HL-60 (cell line): ENCODE measurements at regions not wholly inside any gene's neighbourhood (a gene's known extent, or its start where the extent isn't known, plus 50 kb on each side); places are given as distances from the start of the nearest gene placed in this dataset.

Experiments used
- POLR2AphosphoS5 ChIP-seq: IDR thresholded peaks from 2 replicates; pipeline ENCODE4 v1.6.1; 2012; ENCODE audit warnings: low read depth
- TF ChIP-seq, protein P1 (sequence below): IDR thresholded peaks from one replicate; pipeline ENCODE4 v1.5.1; 2011; ENCODE audit warnings: low read length, control low read depth, inconsistent platforms; ENCODE audit not compliant: insufficient read depth

DNA sequence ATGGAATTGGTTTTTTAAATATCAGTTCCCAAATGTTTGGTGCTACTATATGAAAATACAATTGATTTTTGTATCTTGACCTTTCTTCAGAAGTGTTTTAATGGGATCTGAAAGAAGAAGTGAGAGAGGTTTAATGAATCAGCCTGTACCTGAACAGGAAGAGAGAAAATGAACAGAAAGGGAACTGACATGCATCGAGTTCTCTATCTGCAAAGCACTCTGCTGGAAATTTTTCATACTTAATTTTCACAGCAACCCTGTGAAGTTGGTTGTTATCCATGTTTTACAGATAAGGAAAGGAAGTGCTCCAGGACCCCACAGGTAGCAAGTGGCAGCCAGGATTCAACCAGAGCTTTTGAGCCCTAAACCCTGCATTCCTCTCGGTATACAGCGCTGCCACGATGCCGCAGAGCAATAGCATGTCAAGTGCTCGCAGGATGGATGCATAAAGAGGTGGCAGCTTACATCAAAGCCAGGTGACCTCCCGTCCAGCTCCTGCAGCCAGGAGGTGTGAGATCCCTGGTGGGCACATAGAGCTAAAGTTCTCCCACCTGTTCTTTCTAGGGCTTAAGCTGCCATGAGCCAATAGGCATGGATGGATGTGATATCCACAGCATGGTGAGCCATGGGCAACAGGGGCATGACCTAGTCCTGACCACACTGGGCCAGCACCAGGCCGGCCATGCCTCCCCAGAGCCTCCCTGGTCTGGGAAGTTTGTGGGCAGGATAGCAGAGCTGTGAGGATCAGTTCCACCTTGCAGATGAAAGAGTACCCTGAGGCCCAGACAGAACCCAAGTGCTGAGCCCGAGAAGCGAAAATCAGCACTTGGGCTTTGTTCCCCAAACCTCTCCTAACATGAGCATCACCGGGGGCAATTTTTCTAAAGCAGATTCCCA lies 57.2 kb downstream of the CALML3 start:
- TF ChIP-seq, protein P1, sequence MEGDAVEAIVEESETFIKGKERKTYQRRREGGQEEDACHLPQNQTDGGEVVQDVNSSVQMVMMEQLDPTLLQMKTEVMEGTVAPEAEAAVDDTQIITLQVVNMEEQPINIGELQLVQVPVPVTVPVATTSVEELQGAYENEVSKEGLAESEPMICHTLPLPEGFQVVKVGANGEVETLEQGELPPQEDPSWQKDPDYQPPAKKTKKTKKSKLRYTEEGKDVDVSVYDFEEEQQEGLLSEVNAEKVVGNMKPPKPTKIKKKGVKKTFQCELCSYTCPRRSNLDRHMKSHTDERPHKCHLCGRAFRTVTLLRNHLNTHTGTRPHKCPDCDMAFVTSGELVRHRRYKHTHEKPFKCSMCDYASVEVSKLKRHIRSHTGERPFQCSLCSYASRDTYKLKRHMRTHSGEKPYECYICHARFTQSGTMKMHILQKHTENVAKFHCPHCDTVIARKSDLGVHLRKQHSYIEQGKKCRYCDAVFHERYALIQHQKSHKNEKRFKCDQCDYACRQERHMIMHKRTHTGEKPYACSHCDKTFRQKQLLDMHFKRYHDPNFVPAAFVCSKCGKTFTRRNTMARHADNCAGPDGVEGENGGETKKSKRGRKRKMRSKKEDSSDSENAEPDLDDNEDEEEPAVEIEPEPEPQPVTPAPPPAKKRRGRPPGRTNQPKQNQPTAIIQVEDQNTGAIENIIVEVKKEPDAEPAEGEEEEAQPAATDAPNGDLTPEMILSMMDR = no peak
- no peak for TF ChIP-seq POLR2AphosphoS5
